ENCODE measurements at regions not wholly inside any gene's neighbourhood (a gene's known extent, or its start where the extent isn't known, plus 50 kb on each side); places are given as distances from the start of the nearest gene placed in this dataset.

DNA sequence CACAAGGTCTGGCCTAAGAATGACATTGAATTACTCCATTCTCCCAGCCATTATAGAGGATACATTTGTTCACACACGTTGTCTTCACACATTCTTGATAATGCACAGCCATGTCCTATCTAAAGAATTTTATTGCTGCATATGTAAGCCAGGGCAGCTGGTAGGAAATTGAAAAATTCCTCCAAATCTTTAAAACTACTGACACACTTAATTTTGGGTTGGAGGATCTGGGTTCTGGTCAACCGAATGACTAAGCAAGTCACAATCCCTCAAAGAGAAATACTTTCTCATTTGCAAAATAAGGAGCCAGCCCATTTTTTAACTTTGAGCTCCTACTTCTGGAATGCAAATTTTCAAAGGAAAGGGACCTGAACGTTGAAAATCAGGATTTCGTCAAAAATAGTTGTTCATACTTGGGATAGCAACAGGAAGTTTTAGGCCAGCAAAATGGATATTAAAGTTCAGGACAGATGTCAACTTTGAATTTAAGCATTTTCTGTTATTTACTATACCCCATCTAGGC lies 638.3 kb downstream of the NTRK3 start:
- no peak for DNase-seq (ENCODE audit: low read depth)
- H3K4me3 ChIP-seq (ENCODE audit: low read depth, low read length): no peak overlapping the region
- TF ChIP-seq, protein P1, sequence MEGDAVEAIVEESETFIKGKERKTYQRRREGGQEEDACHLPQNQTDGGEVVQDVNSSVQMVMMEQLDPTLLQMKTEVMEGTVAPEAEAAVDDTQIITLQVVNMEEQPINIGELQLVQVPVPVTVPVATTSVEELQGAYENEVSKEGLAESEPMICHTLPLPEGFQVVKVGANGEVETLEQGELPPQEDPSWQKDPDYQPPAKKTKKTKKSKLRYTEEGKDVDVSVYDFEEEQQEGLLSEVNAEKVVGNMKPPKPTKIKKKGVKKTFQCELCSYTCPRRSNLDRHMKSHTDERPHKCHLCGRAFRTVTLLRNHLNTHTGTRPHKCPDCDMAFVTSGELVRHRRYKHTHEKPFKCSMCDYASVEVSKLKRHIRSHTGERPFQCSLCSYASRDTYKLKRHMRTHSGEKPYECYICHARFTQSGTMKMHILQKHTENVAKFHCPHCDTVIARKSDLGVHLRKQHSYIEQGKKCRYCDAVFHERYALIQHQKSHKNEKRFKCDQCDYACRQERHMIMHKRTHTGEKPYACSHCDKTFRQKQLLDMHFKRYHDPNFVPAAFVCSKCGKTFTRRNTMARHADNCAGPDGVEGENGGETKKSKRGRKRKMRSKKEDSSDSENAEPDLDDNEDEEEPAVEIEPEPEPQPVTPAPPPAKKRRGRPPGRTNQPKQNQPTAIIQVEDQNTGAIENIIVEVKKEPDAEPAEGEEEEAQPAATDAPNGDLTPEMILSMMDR (conservative IDR thresholded peaks at IDR 0.05; ENCODE audit: low read depth, low read length): no peak

DNA sequence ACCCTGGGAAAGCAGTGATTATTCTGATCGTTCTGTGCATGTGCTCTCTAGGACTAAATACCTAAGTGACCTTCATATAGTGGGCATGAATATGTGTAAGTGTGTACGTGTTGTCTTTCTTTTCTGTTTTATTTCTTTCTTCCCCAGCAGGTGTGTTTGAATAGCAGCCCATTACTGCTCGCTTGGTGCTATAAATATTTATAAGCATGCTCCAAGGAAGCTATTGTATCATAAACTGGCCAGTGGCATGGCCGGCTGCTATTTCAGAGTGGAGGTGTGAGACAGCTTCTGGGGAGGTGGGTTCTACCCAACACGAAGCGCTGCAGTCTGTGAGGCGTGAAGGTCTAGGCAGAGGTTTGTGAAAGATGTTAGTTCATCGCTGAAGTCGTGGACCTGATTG lies 641.8 kb downstream of the NTRK3 start:
- TF ChIP-seq, protein P1 (conservative IDR thresholded peaks at IDR 0.05; ENCODE audit: low read depth, low read length): no peak
- no peak overlapping the region for H3K4me3 ChIP-seq (ENCODE audit: low read depth, low read length)
- no peak for DNase-seq (ENCODE audit: low read depth)

DNA sequence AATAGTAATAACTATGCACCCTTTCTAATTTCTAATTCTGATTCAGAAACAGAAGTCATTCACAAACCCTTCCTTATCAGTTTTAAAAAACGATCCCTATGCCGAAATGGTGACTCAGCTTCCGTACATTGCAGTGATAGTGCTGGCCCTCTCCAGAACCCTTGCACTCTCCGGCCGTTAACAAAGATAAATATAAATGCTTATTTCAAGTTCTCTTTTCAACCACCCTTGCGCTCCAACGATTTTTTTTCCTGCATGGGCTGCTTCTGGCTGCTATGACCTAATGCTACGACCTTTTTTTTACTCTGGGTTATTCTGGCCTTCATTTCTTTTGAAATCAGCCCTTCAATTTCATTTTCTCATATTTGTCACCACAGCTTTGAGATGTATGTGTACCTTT lies 646.2 kb downstream of the NTRK3 start:
- TF ChIP-seq, protein P1 (conservative IDR thresholded peaks at IDR 0.05; ENCODE audit: low read depth, low read length): no peak
- no peak overlapping the region for H3K4me3 ChIP-seq (ENCODE audit: low read depth, low read length)
- DNase-seq (ENCODE audit: low read depth): peak; percentile 66

DNA sequence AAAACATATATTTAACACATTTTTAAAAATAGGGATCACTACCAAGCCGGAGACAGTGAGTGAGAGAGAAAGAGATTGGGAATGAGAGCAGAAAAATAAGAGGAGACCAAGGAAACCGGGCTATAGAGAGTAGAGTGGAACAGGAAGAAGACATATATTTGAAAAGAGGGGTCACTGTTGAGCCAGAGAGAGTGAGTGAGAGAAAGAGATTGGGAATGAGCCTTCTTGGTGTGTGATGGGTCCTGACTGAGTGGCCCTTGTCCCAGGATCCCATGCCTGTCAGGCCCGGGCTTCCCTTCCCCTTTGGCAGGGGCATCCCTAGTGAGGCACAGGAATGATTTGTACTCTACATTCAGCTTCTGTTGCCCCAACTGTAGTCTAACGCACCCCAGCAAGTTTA lies 646.6 kb downstream of the NTRK3 start:
- H3K4me3 ChIP-seq (ENCODE audit: low read depth, low read length): no peak overlapping the region
- TF ChIP-seq, protein P1 (conservative IDR thresholded peaks at IDR 0.05; ENCODE audit: low read depth, low read length): no peak

DNA sequence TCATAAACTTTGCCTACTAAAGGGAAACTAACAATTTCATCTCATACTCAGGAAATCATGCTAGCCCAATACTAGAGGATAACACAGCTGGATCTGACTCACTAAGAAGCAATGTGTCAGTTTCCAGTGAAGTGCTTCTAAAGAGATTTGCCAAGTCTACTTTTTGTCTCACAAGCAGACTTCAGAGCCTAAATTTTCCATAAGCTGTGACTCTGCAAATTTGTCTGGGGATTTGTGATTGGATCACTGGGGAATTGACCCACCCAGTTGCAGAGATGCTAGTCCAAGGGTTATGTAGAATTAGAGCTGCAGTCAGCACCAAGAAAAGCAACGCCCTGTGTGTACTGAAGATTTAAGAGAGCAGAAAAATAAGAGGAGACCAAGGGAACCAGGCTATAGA lies 647.1 kb downstream of the NTRK3 start:
- TF ChIP-seq, protein P1 (conservative IDR thresholded peaks at IDR 0.05; ENCODE audit: low read depth, low read length): no peak
- peak; percentile 97 for DNase-seq (ENCODE audit: low read depth)
- no peak overlapping the region for H3K4me3 ChIP-seq (ENCODE audit: low read depth, low read length)

More for the DNA sequence above, 646.6 kb downstream of the NTRK3 start:
- DNase-seq (ENCODE audit: low read depth): no peak

DNA sequence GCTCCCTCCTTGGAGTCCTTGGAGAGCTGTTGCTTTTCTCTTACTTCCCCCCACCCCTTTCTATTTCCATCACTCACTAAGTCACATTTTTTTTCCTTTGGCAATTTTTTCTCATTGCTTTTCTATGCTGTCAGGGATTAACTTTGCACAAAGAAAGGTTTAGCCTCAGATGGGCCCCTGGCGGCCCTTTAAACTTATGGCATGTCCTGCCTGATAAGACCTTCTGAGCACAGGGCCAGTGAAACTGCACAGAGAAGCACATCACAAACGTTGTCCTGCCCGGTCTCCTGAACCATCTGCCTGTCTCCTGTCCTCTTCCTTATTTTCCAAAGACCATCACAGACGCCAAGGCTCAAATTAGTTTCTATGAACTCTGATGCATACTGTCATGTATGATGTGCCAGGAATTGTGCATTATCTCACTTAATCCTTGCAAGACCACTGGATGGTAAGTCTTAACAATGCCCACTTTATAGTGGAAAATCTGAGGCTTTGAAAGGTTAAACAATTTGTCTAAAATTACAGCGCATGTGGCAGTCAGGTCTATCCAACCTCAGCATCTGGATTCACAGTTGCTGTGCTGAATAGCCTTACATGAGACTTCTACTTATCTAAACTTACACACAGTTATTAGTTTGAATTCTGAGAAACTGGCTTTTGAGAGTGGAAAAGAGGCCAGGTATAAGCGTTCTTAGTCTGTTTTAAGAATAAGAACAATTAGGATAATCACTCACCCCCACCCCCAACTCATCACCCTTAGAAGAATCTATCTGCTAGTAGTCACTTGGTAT lies 648.1 kb downstream of the NTRK3 start:
- H3K4me3 ChIP-seq (ENCODE audit: low read depth, low read length): no peak overlapping the region
- no peak for DNase-seq (ENCODE audit: low read depth)
- TF ChIP-seq, protein P1 (conservative IDR thresholded peaks at IDR 0.05; ENCODE audit: low read depth, low read length): no peak

DNA sequence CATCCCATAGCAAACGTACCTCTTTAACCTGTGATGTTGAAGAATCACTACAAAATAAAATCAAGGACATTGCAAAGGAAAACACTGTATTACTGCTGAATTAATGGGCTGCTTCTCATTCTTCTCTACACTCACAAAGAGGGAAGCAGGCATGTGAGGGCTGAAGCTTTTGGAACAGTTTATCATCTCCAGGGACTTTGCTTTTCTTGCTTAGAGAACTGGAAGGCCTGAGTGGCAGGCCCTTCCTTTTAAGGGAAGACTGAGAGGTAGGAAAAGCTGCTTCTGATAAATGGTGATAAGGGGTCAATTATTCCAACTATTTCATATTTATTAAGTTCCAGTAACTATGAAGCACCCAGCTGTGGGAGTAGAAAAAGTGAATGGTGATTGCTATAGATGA lies 649.6 kb downstream of the NTRK3 start:
- H3K4me3 ChIP-seq (ENCODE audit: low read depth, low read length): no peak overlapping the region
- DNase-seq (ENCODE audit: low read depth): no peak
- TF ChIP-seq, protein P1 (conservative IDR thresholded peaks at IDR 0.05; ENCODE audit: low read depth, low read length): no peak

All from choroid plexus epithelial cell (primary cell).